ENCODE measurements at regions not wholly inside any gene's neighbourhood (a gene's known extent, or its start where the extent isn't known, plus 50 kb on each side); places are given as distances from the start of the nearest gene placed in this dataset.

DNA sequence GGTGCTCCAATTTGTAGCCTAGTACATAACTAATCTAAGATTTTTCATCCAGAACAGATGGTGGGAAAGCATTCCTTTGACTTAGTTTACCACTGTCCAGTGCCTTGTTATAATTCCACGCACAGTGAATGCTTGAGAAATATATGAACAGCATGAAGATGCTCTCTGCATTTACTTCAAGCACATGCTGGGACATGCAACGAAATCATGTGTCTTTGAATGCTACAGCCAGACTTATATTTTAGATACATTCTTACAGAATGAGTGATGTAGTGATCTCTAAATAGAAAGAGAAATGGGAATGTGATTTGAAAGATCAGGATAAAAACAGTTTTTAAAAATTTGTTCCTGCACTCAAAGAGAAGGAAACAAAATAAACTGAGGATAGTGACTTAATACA, 398.3 kb downstream of the FBXO15 start:
- WGBS: 100% methylated on average over 1 of the region's 2 CpGs
- Histone ChIP-seq H3K4me2 (ENCODE audit: low read length, poor library complexity, severe bottlenecking) (no peak overlapping the region), H3K9me3 (ENCODE audit: control insufficient read depth, low read length) (peaks cover 4% of the 10 kb centered on the region), H3K23ac (ENCODE audit: low read length in 2 of 2) (no peak overlapping the region), H3K36me3 (ENCODE audit: control insufficient read depth in 1 of 2, insufficient read depth in 2 of 2, low read depth in 1 of 2, low read length in 2 of 2) (no peaks in the 10 kb centered on the region), H4K91ac (ENCODE audit: low read length) (no peak overlapping the region), H3K27ac (ENCODE audit: low read length, poor library complexity, severe bottlenecking) (no peak overlapping the region), H3K14ac (ENCODE audit: low read length in 2 of 2) (no peak overlapping the region), H3K4me1 (ENCODE audit: control insufficient read depth, insufficient read depth, low read depth, low read length) (no peaks in the 10 kb centered on the region), H3K4me3 (ENCODE audit: insufficient read depth in 1 of 2, low read depth in 1 of 2, low read length in 2 of 2) (no peak overlapping the region), H2AFZ (ENCODE audit: low read depth, low read length) (no peak overlapping the region), H2BK12ac (ENCODE audit: low read length in 2 of 2) (no peak overlapping the region), H4K8ac (ENCODE audit: low read length) (no peak overlapping the region), H2BK15ac (ENCODE audit: low read depth, poor library complexity, severe bottlenecking) (no peak overlapping the region), H2BK5ac (ENCODE audit: low read depth, low read length, poor library complexity, severe bottlenecking) (no peak overlapping the region), H3K79me1 (replicated peaks; ENCODE audit: low read length, poor library complexity, severe bottlenecking) (no peaks in the 10 kb centered on the region), H3K9ac (ENCODE audit: low read length) (no peak overlapping the region), H2BK120ac (ENCODE audit: low read depth, low read length) (no peak overlapping the region), H3K4ac (ENCODE audit: low read depth in 1 of 2, low read length in 2 of 2) (no peak overlapping the region), H2AK5ac (ENCODE audit: low read length, severe bottlenecking) (no peak overlapping the region), H3K27me3 (ENCODE audit: control insufficient read depth in 1 of 2, insufficient read depth in 1 of 2, low read length in 2 of 2) (no peaks in the 10 kb centered on the region), H3K18ac (ENCODE audit: low read depth in 1 of 2, low read length in 2 of 2) (no peak overlapping the region)
- DNase-seq: no peak

DNA sequence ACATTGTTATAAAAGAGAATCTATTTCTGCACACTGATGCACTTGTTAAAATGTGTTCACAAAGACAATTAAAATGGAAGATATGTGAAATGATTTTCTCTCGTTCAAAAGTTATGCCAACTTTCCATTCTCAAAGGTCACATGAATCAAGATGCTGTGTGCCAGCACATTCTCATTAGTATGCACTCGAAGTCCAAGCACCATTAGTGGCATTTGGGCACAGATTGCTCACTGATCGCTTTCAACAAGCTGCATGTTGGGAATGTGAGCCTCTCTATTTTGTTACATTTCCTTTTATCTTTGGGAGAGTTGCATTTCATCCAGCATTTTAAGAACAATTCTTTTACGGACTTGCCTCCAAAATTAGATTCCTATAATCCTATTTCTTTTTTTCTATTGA, 398.9 kb downstream of the FBXO15 start:
- Histone ChIP-seq H3K79me1 (replicated peaks; ENCODE audit: low read length, poor library complexity, severe bottlenecking) (no peaks in the 10 kb centered on the region), H3K14ac (ENCODE audit: low read length in 2 of 2) (no peak overlapping the region), H4K8ac (ENCODE audit: low read length) (no peak overlapping the region), H3K9ac (ENCODE audit: low read length) (no peak overlapping the region), H3K4ac (ENCODE audit: low read depth in 1 of 2, low read length in 2 of 2) (no peak overlapping the region), H3K4me1 (ENCODE audit: control insufficient read depth, insufficient read depth, low read depth, low read length) (no peaks in the 10 kb centered on the region), H3K18ac (ENCODE audit: low read depth in 1 of 2, low read length in 2 of 2) (no peak overlapping the region), H3K23ac (ENCODE audit: low read length in 2 of 2) (no peak overlapping the region), H4K91ac (ENCODE audit: low read length) (no peak overlapping the region), H2AFZ (ENCODE audit: low read depth, low read length) (no peak overlapping the region), H2BK12ac (ENCODE audit: low read length in 2 of 2) (no peak overlapping the region), H2BK5ac (ENCODE audit: low read depth, low read length, poor library complexity, severe bottlenecking) (no peak overlapping the region), H3K36me3 (ENCODE audit: control insufficient read depth in 1 of 2, insufficient read depth in 2 of 2, low read depth in 1 of 2, low read length in 2 of 2) (no peaks in the 10 kb centered on the region), H3K27ac (ENCODE audit: low read length, poor library complexity, severe bottlenecking) (no peak overlapping the region), H3K9me3 (ENCODE audit: control insufficient read depth, low read length) (peaks cover 4% of the 10 kb centered on the region), H2BK15ac (ENCODE audit: low read depth, poor library complexity, severe bottlenecking) (no peak overlapping the region), H3K4me3 (ENCODE audit: insufficient read depth in 1 of 2, low read depth in 1 of 2, low read length in 2 of 2) (no peak overlapping the region), H3K27me3 (ENCODE audit: control insufficient read depth in 1 of 2, insufficient read depth in 1 of 2, low read length in 2 of 2) (no peaks in the 10 kb centered on the region), H2BK120ac (ENCODE audit: low read depth, low read length) (no peak overlapping the region), H2AK5ac (ENCODE audit: low read length, severe bottlenecking) (no peak overlapping the region), H3K4me2 (ENCODE audit: low read length, poor library complexity, severe bottlenecking) (no peak overlapping the region)
- no peak for DNase-seq
- 92% methylated on average over 3 of the region's 4 CpGs for WGBS

DNA sequence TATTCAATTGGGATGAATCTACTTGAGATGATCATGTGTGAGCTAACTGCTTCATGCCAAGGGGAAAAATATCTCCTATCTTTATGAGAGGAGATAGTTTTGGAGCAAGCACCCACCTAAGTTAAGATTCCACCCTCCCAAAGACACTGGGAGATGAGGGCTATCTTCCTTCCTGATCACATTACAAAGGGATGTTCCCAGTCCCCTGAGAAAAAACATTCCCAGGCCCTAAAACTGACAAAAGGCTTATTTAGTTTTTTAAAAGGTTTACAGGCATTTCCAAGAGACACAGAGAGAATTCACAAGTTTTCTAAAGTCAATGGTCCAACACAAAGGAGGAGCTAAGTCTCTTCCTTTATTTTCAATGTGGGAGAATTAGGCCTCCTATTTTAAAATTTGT, 401.5 kb downstream of the FBXO15 start:
- H4K8ac ChIP-seq (ENCODE audit: low read length): no peak overlapping the region
- no peak overlapping the region for H3K4me2 ChIP-seq (ENCODE audit: low read length, poor library complexity, severe bottlenecking)
- no peak overlapping the region for H3K14ac ChIP-seq (ENCODE audit: low read length in 2 of 2)
- H3K4me3 ChIP-seq (ENCODE audit: insufficient read depth in 1 of 2, low read depth in 1 of 2, low read length in 2 of 2): no peak overlapping the region
- no peak overlapping the region for H3K4ac ChIP-seq (ENCODE audit: low read depth in 1 of 2, low read length in 2 of 2)
- H3K27ac ChIP-seq (ENCODE audit: low read length, poor library complexity, severe bottlenecking): no peak overlapping the region
- H3K18ac ChIP-seq (ENCODE audit: low read depth in 1 of 2, low read length in 2 of 2): no peak overlapping the region
- H3K9me3 ChIP-seq (ENCODE audit: control insufficient read depth, low read length): peaks cover 4% of the 10 kb centered on the region
- no peak overlapping the region for H3K9ac ChIP-seq (ENCODE audit: low read length)
- no peak overlapping the region for H2BK12ac ChIP-seq (ENCODE audit: low read length in 2 of 2)
- H2AK5ac ChIP-seq (ENCODE audit: low read length, severe bottlenecking): no peak overlapping the region
- H4K91ac ChIP-seq (ENCODE audit: low read length): no peak overlapping the region
- H2BK15ac ChIP-seq (ENCODE audit: low read depth, poor library complexity, severe bottlenecking): no peak overlapping the region
- no peaks in the 10 kb centered on the region for H3K4me1 ChIP-seq (ENCODE audit: control insufficient read depth, insufficient read depth, low read depth, low read length)
- H3K27me3 ChIP-seq (ENCODE audit: control insufficient read depth in 1 of 2, insufficient read depth in 1 of 2, low read length in 2 of 2): no peaks in the 10 kb centered on the region
- H2BK120ac ChIP-seq (ENCODE audit: low read depth, low read length): no peak overlapping the region
- no peak overlapping the region for H2BK5ac ChIP-seq (ENCODE audit: low read depth, low read length, poor library complexity, severe bottlenecking)
- DNase-seq: no peak
- H3K79me1 ChIP-seq (replicated peaks; ENCODE audit: low read length, poor library complexity, severe bottlenecking): no peaks in the 10 kb centered on the region
- H3K23ac ChIP-seq (ENCODE audit: low read length in 2 of 2): no peak overlapping the region
- H3K36me3 ChIP-seq (ENCODE audit: control insufficient read depth in 1 of 2, insufficient read depth in 2 of 2, low read depth in 1 of 2, low read length in 2 of 2): no peaks in the 10 kb centered on the region
- no peak overlapping the region for H2AFZ ChIP-seq (ENCODE audit: low read depth, low read length)

DNA sequence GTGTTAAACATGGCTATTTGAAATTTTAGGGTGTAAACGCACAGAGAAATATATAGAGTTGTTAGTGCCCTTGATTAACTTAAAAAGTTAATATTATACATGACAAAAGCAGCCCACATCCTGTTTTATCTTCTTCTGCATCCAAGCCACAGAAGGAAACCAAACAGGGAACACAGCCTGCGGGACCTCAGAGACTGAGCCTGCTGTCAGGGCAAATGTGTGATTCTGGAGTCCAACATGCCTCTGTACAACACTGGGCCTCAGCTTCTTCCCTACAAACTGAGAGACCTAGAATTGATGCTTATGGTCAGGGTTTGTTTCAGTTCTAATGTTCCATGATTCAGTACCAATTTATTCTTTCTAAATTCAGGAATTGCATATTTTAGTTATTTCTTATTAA, 404.7 kb downstream of the FBXO15 start:
- Histone ChIP-seq H3K18ac (ENCODE audit: low read depth in 1 of 2, low read length in 2 of 2) (no peak overlapping the region), H3K4ac (ENCODE audit: low read depth in 1 of 2, low read length in 2 of 2) (no peak overlapping the region), H2BK12ac (ENCODE audit: low read length in 2 of 2) (no peak overlapping the region), H3K4me2 (ENCODE audit: low read length, poor library complexity, severe bottlenecking) (no peak overlapping the region), H3K9me3 (ENCODE audit: control insufficient read depth, low read length) (no peaks in the 10 kb centered on the region), H2BK15ac (ENCODE audit: low read depth, poor library complexity, severe bottlenecking) (no peak overlapping the region), H2AK5ac (ENCODE audit: low read length, severe bottlenecking) (no peak overlapping the region), H3K36me3 (ENCODE audit: control insufficient read depth in 1 of 2, insufficient read depth in 2 of 2, low read depth in 1 of 2, low read length in 2 of 2) (no peaks in the 10 kb centered on the region), H4K91ac (ENCODE audit: low read length) (no peak overlapping the region), H3K79me1 (replicated peaks; ENCODE audit: low read length, poor library complexity, severe bottlenecking) (no peaks in the 10 kb centered on the region), H3K14ac (ENCODE audit: low read length in 2 of 2) (no peak overlapping the region), H2BK120ac (ENCODE audit: low read depth, low read length) (no peak overlapping the region), H4K8ac (ENCODE audit: low read length) (no peak overlapping the region), H3K4me3 (ENCODE audit: insufficient read depth in 1 of 2, low read depth in 1 of 2, low read length in 2 of 2) (no peak overlapping the region), H3K23ac (ENCODE audit: low read length in 2 of 2) (no peak overlapping the region), H3K27me3 (ENCODE audit: control insufficient read depth in 1 of 2, insufficient read depth in 1 of 2, low read length in 2 of 2) (no peaks in the 10 kb centered on the region), H2BK5ac (ENCODE audit: low read depth, low read length, poor library complexity, severe bottlenecking) (no peak overlapping the region), H2AFZ (ENCODE audit: low read depth, low read length) (no peak overlapping the region), H3K9ac (ENCODE audit: low read length) (no peak overlapping the region), H3K4me1 (ENCODE audit: control insufficient read depth, insufficient read depth, low read depth, low read length) (peaks cover 1% of the 10 kb centered on the region), H3K27ac (ENCODE audit: low read length, poor library complexity, severe bottlenecking) (no peak overlapping the region)
- WGBS: 73% methylated on average over 1 of the region's 2 CpGs
- no peak for DNase-seq
